Pancreas (tissue), 10 donors: ENCODE measurements at regions not wholly inside any gene's neighbourhood (a gene's known extent, or its start where the extent isn't known, plus 50 kb on each side); places are given as distances from the start of the nearest gene placed in this dataset.

Experiments used
- ATAC-seq, 4 donors: fragments of 200-7000 bp; cut with Tn5 transposase; one replicate each; pipeline versions ENCODE4 v1.8.0 to v1.9.1; 2020; ENCODE audit warnings: mild to moderate bottlenecking in 4 of 4, moderate library complexity in 4 of 4
- DNase-seq, 6 donors: peaks; one replicate each; pipeline ENCODE4 v3.0.0-alpha.2; 2020
- FAIRE-seq: peaks from 2 replicates; lab custom pipeline; 2012; peaks lifted over from hg19 to GRCh38; lab: Jason Lieb, UNC
- H3K27ac ChIP-seq, 4 donors: fragments of 200-600 bp; sonication (generic); 1 replicate in 3 of 4; 2 replicates in 1 of 4; pipeline versions ENCODE4 v1.5.0 to v1.8.0; 2020
- H3K27me3 ChIP-seq, 4 donors: fragments of 200-600 bp; one replicate each; pipeline ENCODE4 v1.8.0; 2021
- H3K36me3 ChIP-seq, 3 donors: fragments of 200-600 bp; sonication (generic) in 1 of 3; one replicate each; pipeline versions ENCODE4 v1.5.0 to v1.8.0; 2020 to 2021
- H3K4me1 ChIP-seq, 3 donors: fragments of 200-600 bp; one replicate each; pipeline ENCODE4 v1.8.0; 2021
- H3K4me3 ChIP-seq, 4 donors: fragments of 200-600 bp; sonication (generic) in 2 of 4; one replicate each; pipeline versions ENCODE4 v1.5.0 to v1.8.0; 2020 to 2021
- H3K9me3 ChIP-seq, 4 donors: fragments of 200-600 bp; one replicate each; pipeline ENCODE4 v1.8.0; 2021
- WGBS, 2 donors: extraction: QIAGEN DNeasy Blood & Tissue Kit; methylation state at CpG; one replicate each; pipeline ENCODE4 v1.1.7; 2013; 5-methylcytosine and 5-hydroxymethylcytosine counted together
- intact Hi-C, 3 donors: fragments of 100-400 bp; cut with DNase I; formaldehyde crosslinking; loops; one replicate each; pipeline versions ENCODE4 v1.11.1 to v1.14.2; 2022
- TF ChIP-seq, protein P1 (sequence below), 4 donors: fragments of 200-600 bp; sonication (generic) in 3 of 4; IDR thresholded peaks; one replicate each; pipeline versions ENCODE4 v1.5.0 to v1.8.0; 2021; ENCODE audit warnings: antibody characterized with exemption in 4 of 4
- donor health status: healthy with polysubstance abuse.
- donor health status: DM: no; HTN: no; CAD: no; lungs with moderate emphysema.
- donor health status: DM: no; HTN: no; CAD: no.
- donor health status: control.
- donor health status: control.
- donor health status: Bipolar disorder and iron deficiency.
- donor health status: DM: yes; HTN: yes; CAD: no.
- donor health status: DM: no; HTN: no; CAD: no.
- donor health status: DM: no; HTN: no; CAD: no.
- donor health status: DM: yes; HTN: yes; CAD: no.

DNA sequence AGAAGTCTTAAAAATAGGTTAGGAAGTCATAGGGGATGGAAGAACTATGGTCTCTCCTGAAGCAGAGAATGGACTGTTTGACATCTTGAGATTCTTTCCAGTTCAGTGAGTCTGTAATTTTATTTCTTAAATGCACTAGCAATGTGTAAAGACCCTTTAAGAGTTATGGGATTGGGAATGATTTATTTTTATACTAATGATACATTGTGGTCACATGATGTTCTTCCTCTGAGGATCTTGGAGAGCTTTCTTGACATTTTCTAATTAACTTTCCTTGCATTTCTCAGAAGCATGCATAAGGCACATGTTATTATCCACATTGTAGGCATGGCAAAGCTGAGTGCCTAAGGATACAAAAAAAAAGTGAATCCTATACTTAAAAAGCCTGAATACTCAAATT is 507.6 kb upstream of the NRSN1 start:
- Histone ChIP-seq H3K36me3 (no peaks in the 10 kb centered on the region), H3K27me3 (no peaks in the 10 kb centered on the region), H3K9me3 (no peaks in the 10 kb centered on the region), H3K4me3 (no peak overlapping the region), H3K27ac (no peak overlapping the region), H3K4me1 (no peaks in the 10 kb centered on the region)
- TF ChIP-seq, protein P1, sequence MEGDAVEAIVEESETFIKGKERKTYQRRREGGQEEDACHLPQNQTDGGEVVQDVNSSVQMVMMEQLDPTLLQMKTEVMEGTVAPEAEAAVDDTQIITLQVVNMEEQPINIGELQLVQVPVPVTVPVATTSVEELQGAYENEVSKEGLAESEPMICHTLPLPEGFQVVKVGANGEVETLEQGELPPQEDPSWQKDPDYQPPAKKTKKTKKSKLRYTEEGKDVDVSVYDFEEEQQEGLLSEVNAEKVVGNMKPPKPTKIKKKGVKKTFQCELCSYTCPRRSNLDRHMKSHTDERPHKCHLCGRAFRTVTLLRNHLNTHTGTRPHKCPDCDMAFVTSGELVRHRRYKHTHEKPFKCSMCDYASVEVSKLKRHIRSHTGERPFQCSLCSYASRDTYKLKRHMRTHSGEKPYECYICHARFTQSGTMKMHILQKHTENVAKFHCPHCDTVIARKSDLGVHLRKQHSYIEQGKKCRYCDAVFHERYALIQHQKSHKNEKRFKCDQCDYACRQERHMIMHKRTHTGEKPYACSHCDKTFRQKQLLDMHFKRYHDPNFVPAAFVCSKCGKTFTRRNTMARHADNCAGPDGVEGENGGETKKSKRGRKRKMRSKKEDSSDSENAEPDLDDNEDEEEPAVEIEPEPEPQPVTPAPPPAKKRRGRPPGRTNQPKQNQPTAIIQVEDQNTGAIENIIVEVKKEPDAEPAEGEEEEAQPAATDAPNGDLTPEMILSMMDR (IDR thresholded peaks at IDR 0.05) = no peak
- FAIRE-seq = no peak
- DNase-seq = no peak
- intact Hi-C loops = no loop called here
- no peak for ATAC-seq

DNA sequence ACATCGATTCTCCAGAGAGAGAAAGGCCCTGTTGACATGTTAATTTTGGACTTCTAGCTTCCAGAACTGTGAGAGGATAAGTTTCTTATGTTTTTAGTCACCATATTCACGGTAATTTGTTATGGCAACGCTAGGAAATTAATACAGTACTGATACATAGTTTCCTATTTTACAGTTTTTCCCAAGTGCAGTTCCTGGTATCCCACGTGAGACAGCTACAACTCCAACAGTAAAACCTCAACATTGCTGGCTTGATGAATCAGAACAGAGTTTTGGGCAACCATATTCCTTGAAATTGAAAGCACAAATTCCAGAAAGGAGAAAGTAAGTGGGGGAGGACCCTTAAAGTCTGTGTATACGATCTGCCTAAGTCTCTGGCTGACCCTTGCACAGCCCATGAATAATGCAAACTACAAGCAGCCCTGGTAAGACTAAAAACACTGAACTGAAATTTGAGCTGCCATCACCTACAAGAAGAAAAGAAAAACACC is 505.1 kb upstream of the NRSN1 start:
- Histone ChIP-seq H3K9me3 (no peaks in the 10 kb centered on the region), H3K4me1 (no peaks in the 10 kb centered on the region), H3K27ac (no peak overlapping the region), H3K27me3 (no peaks in the 10 kb centered on the region), H3K36me3 (no peaks in the 10 kb centered on the region), H3K4me3 (no peak overlapping the region)
- no peak for ATAC-seq
- no peak for DNase-seq
- intact Hi-C loops = no loop called here
- TF ChIP-seq, protein P1 (IDR thresholded peaks at IDR 0.05) = no peak
- 42 to 62% methylated on average over 5 of the region's 5 CpGs for WGBS, 2 donors
- FAIRE-seq = no peak

DNA sequence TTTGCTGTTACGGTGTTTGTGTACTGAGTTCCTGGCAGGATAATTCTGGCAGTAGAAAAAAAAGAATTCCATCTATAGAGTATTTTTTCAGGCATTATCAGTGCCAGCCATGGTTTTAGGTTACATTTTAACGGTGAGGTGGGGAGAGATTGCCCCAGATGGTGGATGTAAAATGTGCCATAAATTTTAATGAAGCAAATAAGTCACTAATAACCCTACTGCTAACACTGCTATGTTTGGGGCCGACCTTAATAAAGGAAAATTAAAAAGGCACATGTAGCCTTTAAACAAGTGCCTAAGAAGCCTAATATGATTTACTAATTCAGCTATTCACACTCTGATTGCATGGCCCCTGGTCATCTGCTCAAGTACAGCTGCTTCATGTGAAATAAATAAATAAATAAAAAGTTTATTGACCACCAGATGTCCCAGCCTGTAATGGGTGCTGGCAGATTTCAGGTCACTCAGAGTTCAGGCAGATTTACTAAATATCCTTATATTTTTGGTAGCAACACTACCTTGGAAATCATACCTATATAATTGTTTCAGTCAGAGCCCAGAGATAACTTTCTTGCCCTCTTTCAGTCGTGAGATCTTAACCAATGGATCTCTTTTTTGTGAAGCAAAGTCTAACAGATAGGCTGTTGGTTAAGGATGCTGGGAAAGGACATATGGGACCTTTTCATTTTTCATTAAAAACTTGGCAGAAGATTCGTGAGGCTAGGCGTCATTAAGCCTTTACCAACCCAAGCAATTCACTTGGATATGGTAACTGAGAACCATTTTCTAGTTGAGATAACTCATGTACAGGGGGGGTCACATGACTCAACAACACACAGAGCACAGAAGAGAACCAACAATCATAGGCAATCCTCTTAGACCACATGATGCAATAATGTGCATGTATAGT is 495.0 kb upstream of the NRSN1 start:
- 46 to 48% methylated on average over 6 of the region's 6 CpGs for WGBS, 2 donors
- Histone ChIP-seq H3K27me3 (no peaks in the 10 kb centered on the region), H3K4me1 (no peaks in the 10 kb centered on the region), H3K4me3 (no peak overlapping the region), H3K36me3 (no peaks in the 10 kb centered on the region), H3K9me3 (no peaks in the 10 kb centered on the region), H3K27ac (no peak overlapping the region)
- FAIRE-seq = no peak
- no peak for DNase-seq
- ATAC-seq = no peak
- TF ChIP-seq, protein P1 (IDR thresholded peaks at IDR 0.05) = no peak
- intact Hi-C loops = no loop called here

DNA sequence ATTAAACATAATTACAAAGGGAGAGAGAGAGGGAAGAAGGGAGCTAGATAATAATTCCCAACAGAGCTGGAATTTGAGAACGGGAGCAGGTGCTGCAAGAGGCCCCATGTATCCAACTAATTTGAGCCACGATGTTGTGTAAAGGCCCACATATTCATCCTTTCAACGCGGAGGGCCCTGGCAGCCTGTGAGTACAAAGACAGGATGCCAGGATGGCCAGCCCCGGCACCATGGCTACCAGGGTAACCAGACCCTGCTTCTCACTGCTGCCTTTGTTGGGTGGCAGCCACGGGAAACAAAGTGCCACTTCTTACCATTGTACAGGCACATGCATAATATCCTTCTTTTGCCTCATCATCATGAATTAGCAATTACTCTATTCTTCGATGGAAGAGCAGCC is 492.0 kb upstream of the NRSN1 start:
- no peak for ATAC-seq
- Histone ChIP-seq H3K4me3 (no peak overlapping the region), H3K9me3 (no peaks in the 10 kb centered on the region), H3K27ac (no peak overlapping the region), H3K4me1 (no peaks in the 10 kb centered on the region), H3K36me3 (no peaks in the 10 kb centered on the region), H3K27me3 (no peaks in the 10 kb centered on the region)
- WGBS, 2 donors = 59 to 63% methylated on average over 7 of the region's 7 CpGs
- intact Hi-C loops = no loop called here
- no peak for DNase-seq
- TF ChIP-seq, protein P1 (IDR thresholded peaks at IDR 0.05) = no peak
- no peak for FAIRE-seq

DNA sequence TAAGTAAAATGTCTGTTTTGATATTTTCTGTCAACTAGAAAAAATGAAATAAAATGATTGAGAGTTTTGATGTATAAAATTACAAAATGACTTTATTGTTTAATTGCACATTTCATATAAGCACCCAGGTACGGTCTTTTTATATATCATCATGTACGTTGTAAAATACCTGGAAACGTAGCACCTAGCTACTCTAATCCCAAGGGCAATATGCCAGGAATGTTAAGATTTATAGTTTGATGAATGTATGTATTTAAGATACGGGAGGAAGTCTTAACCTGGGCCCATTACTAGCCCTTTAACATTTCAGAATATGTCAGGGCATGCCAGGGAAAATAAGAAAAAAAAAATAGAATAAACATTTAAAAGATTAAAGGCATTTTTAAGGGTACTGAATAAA is 490.9 kb upstream of the NRSN1 start:
- intact Hi-C loops = no loop called here
- Histone ChIP-seq H3K4me1 (no peaks in the 10 kb centered on the region), H3K27me3 (no peaks in the 10 kb centered on the region), H3K4me3 (no peak overlapping the region), H3K27ac (no peak overlapping the region), H3K36me3 (no peaks in the 10 kb centered on the region), H3K9me3 (no peaks in the 10 kb centered on the region)
- WGBS, 2 donors = 66 to 67% methylated on average over 4 of the region's 4 CpGs
- FAIRE-seq (no peak), ATAC-seq (no peak), DNase-seq (no peak)
- TF ChIP-seq, protein P1 (IDR thresholded peaks at IDR 0.05) = no peak
